A673 (cell line): ENCODE measurements at regions not wholly inside any gene's neighbourhood (a gene's known extent, or its start where the extent isn't known, plus 50 kb on each side); places are given as distances from the start of the nearest gene placed in this dataset.

Source experiments
- BruUV-seq: library from RNA; stranded (reverse); fragments of 400-500 nt; replicated peaks from 2 replicates; lab custom pipeline; 2021; lab: Mats Ljungman, UMichigan
- CTCF ChIA-PET: fragments of 300-600 bp; sonication (Branson Sonifier 250); formaldehyde crosslinking; loops from one replicate; lab custom pipeline; 2022; ENCODE audit warnings: antibody characterized with exemption; lab: Charles Lee
- POLR2A ChIA-PET: fragments of 300-600 bp; sonication (Branson Sonifier 250); formaldehyde crosslinking; loops from one replicate; lab custom pipeline; 2022; ENCODE audit warnings: antibody characterized with exemption; ENCODE audit not compliant: low non-redundant PET; lab: Charles Lee
- DNase-seq: peaks from one replicate; pipeline ENCODE4 v3.0.0-alpha.2; 2015; ENCODE audit warnings: low spot score
- H3K27ac ChIP-seq: fragments of 200-600 bp; sonication (generic); 2 replicates; pipeline ENCODE4 v1.5.1; 2016; ENCODE audit warnings: mixed run types, low read depth, mild to moderate bottlenecking, mixed read lengths, antibody characterized with exemption, low read length; ENCODE audit not compliant: poor library complexity, severe bottlenecking
- H3K27me3 ChIP-seq: fragments of 200-600 bp; sonication (generic); replicated peaks from 2 replicates; pipeline ENCODE4 v1.6.1; 2017; ENCODE audit warnings: mixed run types, low read depth, mild to moderate bottlenecking, mixed read lengths, antibody characterized with exemption, low read length; ENCODE audit not compliant: insufficient read depth, poor library complexity
- H3K36me3 ChIP-seq: fragments of 200-600 bp; sonication (generic); 2 replicates; pipeline ENCODE4 v1.6.1; 2016; ENCODE audit warnings: mixed run types, mild to moderate bottlenecking, mixed read lengths, antibody characterized with exemption, low read length; ENCODE audit not compliant: insufficient read depth, poor library complexity, severe bottlenecking
- H3K4me1 ChIP-seq: fragments of 200-600 bp; sonication (generic); 2 replicates; pipeline ENCODE4 v1.6.1; 2017; ENCODE audit warnings: mixed run types, mild to moderate bottlenecking, mixed read lengths, antibody characterized with exemption, low read length; ENCODE audit not compliant: insufficient read depth, poor library complexity, severe bottlenecking
- H3K4me3 ChIP-seq: fragments of 200-600 bp; sonication (generic); 2 replicates; pipeline ENCODE4 v1.5.1; 2016; ENCODE audit warnings: low read depth, mixed run types, mild to moderate bottlenecking, mixed read lengths, low read length; ENCODE audit not compliant: poor library complexity, severe bottlenecking
- H3K9me3 ChIP-seq: fragments of 200-600 bp; sonication (generic); 2 replicates; pipeline ENCODE4 v1.6.1; 2016; ENCODE audit warnings: mixed run types, low read depth, mild to moderate bottlenecking, mixed read lengths, antibody characterized with exemption, low read length; ENCODE audit not compliant: poor library complexity, severe bottlenecking
- EZH2 ChIP-seq: fragments of 200-600 bp; sonication (generic); IDR thresholded peaks from 2 replicates; pipeline ENCODE4 v1.6.1; 2017; ENCODE audit warnings: borderline replicate concordance, low read depth, mild to moderate bottlenecking, mixed read lengths, antibody characterized with exemption, low read length; ENCODE audit not compliant: poor library complexity, severe bottlenecking
- intact Hi-C: fragments of 100-400 bp; cut with micrococcal nuclease; formaldehyde crosslinking; loops from one replicate; pipeline ENCODE4 v1.10.0; 2022; ENCODE audit not compliant: unreplicated experiment
- TF ChIP-seq, protein P1 (sequence below): fragments of 300-800, 200-600 bp; sonication (generic); conservative IDR thresholded peaks from 2 replicates; pipeline ENCODE4 v1.5.1; 2017; ENCODE audit warnings: low read depth, mild to moderate bottlenecking, antibody characterized with exemption, low read length, moderate library complexity, mixed read lengths

DNA sequence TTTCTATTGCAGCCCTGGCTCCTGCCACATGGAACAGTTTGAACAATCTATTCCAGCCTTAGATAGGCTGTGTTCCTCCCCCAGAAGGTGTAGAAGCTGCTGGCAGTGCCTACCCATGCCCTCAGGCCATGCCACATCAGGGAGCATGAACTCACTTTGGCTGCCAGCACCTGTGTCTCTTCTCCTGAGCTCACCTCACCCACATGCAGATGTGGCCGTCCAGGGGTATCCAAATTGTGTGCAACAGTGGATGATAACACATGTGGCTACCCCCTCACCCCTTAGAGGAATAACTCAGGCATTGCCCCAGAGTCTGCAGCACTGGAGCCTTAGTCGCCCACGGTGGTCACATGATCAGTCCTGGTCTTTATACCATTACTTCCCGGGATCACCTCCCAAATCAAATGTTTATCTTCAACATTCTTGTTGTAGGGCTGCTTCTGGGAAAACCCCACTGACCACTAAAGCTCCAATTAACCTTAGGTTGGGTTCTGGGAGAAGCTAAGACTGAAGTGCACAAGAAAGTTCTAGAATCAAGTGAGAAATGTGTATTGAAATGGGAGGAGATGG is 110.4 kb downstream of the BANF2 start:
- CTCF ChIA-PET, result no interaction called here
- Histone ChIP-seq H3K9me3 (no peaks in the 10 kb centered on the region), H3K27me3 (no peaks in the 10 kb centered on the region), H3K27ac (no peak overlapping the region), H3K36me3 (no peaks in the 10 kb centered on the region), H3K4me3 (no peak overlapping the region), H3K4me1 (no peaks in the 10 kb centered on the region)
- BruUV-seq, result no TSS peak
- no peak for DNase-seq
- POLR2A ChIA-PET, result no interaction called here
- no peak for TF ChIP-seq EZH2
- TF ChIP-seq, protein P1, sequence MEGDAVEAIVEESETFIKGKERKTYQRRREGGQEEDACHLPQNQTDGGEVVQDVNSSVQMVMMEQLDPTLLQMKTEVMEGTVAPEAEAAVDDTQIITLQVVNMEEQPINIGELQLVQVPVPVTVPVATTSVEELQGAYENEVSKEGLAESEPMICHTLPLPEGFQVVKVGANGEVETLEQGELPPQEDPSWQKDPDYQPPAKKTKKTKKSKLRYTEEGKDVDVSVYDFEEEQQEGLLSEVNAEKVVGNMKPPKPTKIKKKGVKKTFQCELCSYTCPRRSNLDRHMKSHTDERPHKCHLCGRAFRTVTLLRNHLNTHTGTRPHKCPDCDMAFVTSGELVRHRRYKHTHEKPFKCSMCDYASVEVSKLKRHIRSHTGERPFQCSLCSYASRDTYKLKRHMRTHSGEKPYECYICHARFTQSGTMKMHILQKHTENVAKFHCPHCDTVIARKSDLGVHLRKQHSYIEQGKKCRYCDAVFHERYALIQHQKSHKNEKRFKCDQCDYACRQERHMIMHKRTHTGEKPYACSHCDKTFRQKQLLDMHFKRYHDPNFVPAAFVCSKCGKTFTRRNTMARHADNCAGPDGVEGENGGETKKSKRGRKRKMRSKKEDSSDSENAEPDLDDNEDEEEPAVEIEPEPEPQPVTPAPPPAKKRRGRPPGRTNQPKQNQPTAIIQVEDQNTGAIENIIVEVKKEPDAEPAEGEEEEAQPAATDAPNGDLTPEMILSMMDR, result no peak
- intact Hi-C loops, result no loop called here

DNA sequence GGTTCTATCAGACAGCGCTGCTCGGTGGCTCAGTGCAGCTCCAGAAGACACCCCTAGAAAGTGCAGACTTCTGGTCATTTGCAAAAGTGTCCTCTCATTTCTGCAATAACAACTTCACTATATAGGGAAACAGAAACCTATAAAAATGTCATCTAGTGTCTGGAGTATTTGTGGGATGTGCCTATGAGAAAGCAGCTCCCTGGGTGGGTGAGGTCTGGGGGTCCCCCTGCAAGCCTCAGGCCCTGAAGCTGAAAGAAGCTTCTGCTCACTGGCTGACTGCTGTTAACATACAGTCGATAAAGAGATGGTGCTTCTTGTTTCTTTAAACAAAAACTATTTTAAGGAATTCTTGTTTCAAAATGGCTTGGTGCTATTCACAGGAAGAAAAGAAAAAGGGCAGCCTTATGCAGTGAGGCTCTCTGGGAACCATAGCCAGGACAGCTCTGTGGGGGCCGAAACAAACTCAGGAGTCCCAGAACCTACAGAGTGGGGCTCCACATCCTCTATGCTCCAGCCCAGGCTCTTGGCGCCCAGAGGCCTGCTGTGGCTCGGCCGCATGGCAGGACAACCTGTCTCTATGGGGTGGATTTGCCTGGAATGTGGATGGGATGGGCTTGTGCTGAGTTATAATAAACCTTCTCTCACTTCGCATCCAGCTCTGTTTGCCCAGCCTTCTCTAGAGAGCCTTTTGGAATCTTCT is 109.7 kb downstream of the BANF2 start:
- Histone ChIP-seq H3K9me3 (no peaks in the 10 kb centered on the region), H3K4me1 (no peaks in the 10 kb centered on the region), H3K4me3 (no peak overlapping the region), H3K27ac (no peak overlapping the region), H3K36me3 (no peaks in the 10 kb centered on the region), H3K27me3 (no peaks in the 10 kb centered on the region)
- POLR2A ChIA-PET, result no interaction called here
- intact Hi-C loops, result no loop called here
- BruUV-seq, result no TSS peak
- TF ChIP-seq, protein P1, result no peak
- no peak for TF ChIP-seq EZH2
- CTCF ChIA-PET, result no interaction called here
- DNase-seq, result no peak

DNA sequence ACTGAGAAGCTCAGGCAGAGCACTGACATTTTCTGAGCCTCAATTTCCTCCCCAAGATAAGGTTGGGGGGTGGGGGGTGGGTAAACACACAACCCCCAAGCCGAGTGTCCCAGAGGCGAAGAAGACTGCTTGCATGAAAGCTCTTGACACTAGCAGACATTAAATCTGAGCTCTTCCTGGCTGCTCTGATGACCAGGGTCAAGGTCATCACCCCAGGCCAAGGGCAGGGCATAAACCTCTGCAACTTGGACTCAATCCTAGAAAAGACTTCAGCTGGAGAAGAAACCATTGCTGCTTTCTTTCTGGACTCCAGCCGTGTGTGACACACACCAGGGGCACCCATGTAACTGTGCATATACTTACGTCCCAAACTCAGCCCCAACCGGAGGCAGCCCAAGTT is 109.0 kb downstream of the BANF2 start:
- Histone ChIP-seq H3K36me3 (no peaks in the 10 kb centered on the region), H3K4me3 (no peak overlapping the region), H3K27ac (no peak overlapping the region), H3K9me3 (no peaks in the 10 kb centered on the region), H3K27me3 (no peaks in the 10 kb centered on the region), H3K4me1 (no peaks in the 10 kb centered on the region)
- intact Hi-C loops, result no loop called here
- ChIA-PET CTCF (no interaction called here), POLR2A (no interaction called here)
- BruUV-seq, result no TSS peak
- TF ChIP-seq, protein P1, result no peak
- no peak for DNase-seq
